AG20443 (cell line): ENCODE measurements at regions not wholly inside any gene's neighbourhood (a gene's known extent, or its start where the extent isn't known, plus 50 kb on each side); places are given as distances from the start of the nearest gene placed in this dataset.
A peak's percentile ranks its signal among the peaks of the same experiment; 100 is the strongest.

Experiments used
- DNase-seq: peaks from one replicate; pipeline ENCODE4 v3.0.0; 2012; ENCODE audit warnings: low spot score, mixed read lengths

DNA sequence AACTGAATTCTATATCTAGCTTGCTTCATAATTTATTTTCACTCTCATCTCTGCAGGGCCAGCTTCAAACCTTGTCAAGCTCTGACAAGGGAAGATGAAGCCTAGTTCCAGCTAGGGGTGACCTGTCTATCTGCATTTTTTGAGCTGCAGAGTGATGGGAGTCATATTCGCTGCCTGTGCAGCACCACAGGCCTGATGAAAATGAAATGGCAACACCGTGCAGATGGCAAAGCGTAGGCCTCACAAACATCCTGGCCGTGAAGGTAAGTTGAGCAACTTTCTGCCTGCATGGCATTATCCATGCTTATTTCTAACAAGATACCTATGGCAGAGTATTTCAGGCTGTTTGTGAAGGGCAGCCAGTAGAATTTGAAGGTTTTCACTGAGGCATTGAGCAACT lies 86.4 kb upstream of the C1QTNF9B start:
- no peak for DNase-seq

- DNase-seq = no peak
These were observed 87.2 kb upstream of the C1QTNF9B start for GRCh38 chr13:23984546-23984945.

DNA sequence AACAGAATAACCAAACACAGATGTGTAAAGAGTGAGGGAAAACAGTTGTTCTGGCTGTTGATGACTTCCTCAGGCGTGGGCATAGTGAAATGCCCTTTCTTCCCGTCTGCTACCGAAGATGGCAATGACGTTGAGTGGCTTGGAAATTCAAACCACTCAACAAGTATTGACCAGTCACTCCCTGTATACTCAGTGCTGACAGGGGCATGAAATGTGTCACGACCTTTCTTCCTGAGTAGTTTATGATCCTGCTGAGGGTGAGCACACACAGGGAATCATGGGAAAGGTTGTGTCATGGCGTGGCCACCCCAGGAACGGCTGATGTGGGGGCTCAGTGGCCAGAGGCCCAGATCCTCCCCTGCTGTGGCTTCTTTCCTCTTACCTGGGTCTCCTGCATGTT lies 87.8 kb upstream of the C1QTNF9B start:
- DNase-seq = no peak

GRCh38 chr13:23985839-23986238 lies 88.5 kb upstream of the C1QTNF9B start:
- no peak for DNase-seq

DNA sequence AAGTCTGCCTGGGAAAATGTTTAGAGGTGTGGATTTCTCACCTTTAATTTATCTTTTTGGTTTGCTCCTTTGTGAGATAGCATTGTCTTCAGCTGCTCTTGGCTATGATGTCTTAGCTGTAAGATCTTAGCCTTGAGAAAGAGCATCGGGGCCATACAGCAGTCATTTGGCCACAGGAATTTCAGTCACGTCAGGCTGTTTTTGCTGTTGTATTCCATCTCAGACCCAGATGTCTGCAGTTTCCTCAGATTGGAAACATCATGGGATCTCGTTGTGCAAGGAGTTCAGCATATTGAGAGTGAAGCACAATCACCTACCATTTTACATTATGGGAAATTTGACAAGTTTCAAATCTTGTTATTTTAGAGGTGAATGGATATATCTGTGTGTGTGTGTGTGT lies 89.3 kb upstream of the C1QTNF9B start:
- DNase-seq = peak; percentile 87

DNA sequence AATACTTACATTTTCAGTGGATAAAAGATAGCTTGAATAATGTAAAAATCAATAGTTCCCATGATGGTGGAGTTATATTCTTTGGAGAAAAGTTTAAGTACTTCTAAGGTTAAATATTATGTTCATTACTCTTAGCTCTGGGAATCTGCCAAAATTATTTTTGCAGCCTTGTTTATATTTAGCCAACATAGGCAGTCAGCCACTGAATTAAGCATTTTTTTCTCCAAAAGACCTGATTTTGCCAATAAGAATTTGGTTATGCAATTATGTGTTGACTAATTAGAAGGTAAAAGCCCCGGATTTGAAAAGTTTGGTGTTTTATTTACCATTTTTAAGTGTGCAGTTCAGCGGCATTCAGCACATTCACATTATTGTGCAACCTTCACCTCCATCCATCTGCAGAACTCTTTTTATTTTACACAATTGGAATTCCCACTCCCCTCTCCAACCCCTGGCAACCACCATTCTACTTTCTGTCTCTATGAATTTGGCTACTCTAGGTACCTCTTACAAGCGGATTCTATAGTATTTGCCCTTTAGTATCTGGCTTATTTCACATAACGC lies 90.1 kb upstream of the C1QTNF9B start:
- peak; percentile 20 for DNase-seq

GRCh38 chr13:23988546-23989122 lies 91.3 kb upstream of the C1QTNF9B start:
- DNase-seq = no peak

DNA sequence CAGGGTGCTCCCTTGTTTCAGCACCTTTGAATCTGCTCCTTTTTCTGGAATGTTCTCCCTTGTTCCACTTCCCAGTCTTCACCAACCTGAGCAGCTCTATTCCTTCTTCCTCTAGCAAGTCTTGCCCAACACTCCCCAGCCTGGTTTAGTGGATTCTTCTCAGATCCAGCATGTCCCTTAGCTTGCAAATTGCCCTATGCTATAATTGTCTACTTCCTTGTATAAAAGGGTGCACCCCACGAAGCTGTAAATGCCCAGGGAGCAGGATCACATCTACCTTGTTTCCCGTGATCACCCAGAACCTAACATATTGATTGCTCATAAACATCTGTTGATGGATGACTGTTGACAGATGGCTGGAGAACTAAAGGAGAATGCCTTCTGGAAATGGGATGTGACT lies 93.2 kb upstream of the C1QTNF9B start:
- no peak for DNase-seq

GRCh38 chr13:23991119-23991518 lies 93.8 kb upstream of the C1QTNF9B start:
- DNase-seq = no peak

GRCh38 chr13:23992781-23993679 lies 95.7 kb upstream of the C1QTNF9B start:
- no peak for DNase-seq

GRCh38 chr13:23993680-23993985 lies 96.3 kb upstream of the C1QTNF9B start:
- DNase-seq = no peak

- no peak for DNase-seq
These were observed 98.2 kb upstream of the C1QTNF9B start for GRCh38 chr13:23995283-23996073.

GRCh38 chr13:23996456-23996855 lies 99.2 kb upstream of the C1QTNF9B start:
- no peak for DNase-seq

GRCh38 chr13:23999424-23999823 lies 102.1 kb upstream of the C1QTNF9B start:
- no peak for DNase-seq

- no peak for DNase-seq
These were observed 105.0 kb upstream of the C1QTNF9B start for GRCh38 chr13:24002206-24002815.

DNA sequence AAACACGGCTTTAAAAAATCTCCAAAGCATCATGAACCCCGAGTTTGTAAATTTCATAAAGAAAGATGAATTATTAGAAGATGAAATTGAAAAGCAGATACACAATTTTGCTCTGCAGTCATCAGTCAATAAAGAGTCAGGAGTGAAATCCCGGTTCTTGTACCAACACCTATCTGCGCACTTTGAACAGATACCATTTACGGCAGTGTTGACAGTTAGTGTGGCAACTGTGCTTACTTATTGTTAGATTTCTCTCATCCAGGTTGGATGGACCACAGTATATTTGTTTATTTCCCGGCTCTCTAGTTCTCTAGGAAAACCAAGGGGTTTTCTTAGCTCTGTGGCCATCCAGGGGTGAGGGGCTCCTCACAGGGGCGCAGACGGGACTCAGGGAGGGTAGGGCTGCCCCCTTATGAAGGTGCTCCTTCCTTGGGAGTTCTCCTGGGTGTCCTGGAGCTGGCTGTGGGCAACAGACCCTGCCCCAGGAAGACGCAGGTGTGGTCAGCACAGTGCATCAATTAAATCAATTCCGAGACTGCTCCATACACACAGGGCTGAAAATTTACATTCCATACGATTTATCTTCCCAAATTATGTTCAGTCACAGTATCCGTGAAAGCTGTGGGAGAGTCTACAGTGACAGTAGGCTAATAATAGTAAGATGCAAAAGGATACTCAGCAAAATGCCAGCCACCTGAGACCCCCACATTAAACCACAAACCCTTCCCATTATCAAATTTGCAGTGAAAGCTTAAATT lies 107.0 kb upstream of the C1QTNF9B start:
- DNase-seq = no peak

DNA sequence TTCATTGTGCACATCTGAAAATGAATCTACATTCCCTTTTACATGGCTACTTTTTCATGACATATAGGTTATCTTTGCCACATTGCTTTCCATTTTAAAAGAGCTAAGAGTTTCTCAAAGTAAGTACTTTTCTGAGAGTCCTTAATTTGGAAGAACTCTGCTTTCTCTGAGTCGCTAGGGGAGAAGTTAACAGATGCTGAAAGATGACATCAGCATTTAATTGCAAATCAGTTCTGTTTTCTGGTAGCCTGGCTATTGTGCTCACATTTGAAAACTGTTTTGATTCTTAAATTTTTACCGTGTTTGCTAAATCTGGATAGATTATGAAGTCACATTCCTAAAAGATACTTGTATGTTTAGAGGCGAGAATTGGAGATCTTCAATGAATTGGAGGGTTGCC lies 107.7 kb upstream of the C1QTNF9B start:
- peak; percentile 24 for DNase-seq

DNA sequence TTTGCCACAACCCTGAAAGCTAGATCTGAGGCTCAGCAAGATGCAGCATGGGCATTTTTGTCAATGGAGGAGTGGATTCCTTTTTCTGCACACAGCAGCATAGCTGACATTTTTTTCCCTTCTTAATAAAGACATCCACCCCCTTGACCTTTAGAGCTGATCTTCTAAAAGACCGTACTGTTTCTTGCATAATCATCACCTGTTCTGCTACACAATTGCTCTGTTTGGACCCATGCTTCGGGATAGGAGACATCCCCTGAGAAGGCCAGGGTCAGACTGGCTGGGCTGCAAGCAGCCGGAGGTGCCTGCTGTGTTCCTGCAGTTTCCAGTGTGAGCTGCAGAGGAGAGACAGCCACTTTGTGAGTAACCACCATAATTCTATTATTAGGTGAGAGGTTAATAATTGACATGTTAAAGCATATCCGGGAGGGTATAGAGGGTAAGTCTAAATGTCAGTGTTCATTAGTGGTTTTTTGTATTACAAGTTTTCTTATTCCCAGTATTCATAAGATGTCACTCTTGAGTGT lies 108.5 kb upstream of the C1QTNF9B start:
- DNase-seq = no peak

GRCh38 chr13:24006520-24007248 lies 109.4 kb upstream of the C1QTNF9B start:
- no peak for DNase-seq

DNA sequence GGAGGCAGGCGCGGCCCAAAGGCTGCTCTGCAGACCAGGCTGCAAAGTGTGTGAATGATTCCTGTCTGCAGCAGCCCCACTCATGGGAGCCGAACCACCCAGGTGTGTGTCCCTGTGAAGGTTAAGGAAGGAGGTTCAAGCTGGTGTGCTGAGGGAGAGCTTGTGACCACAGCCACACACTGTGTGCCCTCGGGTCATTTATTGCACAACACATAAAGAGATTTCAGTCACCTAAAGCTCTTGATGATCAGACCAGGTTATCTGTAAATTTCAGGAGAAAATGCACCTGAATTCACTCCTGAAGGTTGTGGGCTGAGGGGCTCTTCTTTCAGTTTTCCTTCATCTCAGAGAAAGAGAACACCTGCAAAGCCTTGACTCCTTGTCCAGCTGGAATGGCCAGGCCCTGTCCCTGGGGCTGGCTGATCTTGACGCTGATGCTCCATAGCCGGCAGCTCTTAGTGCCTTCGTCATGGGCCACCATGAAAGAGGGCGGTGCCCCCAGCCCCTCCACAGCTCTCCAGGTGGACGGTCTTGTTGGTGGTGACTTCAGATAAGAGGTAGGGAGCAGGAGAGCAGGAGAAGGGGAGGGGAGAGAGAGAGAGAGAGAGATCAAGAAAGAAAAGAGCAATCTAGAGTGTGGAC lies 110.8 kb upstream of the C1QTNF9B start:
- DNase-seq = no peak
